ENCODE measurements at regions not wholly inside any gene's neighbourhood (a gene's known extent, or its start where the extent isn't known, plus 50 kb on each side); places are given as distances from the start of the nearest gene placed in this dataset.

GRCh38 chr11:123378096-123378495 is 52.0 kb upstream of the GRAMD1B start:
- DNase-seq (ENCODE audit: low read depth): no peak

- DNase-seq (ENCODE audit: low read depth): no peak
Observed at GRCh38 chr11:123377355-123377754, 52.7 kb upstream of the GRAMD1B start.

GRCh38 chr11:123375832-123376231 is 54.2 kb upstream of the GRAMD1B start:
- no peak for DNase-seq (ENCODE audit: low read depth)

GRCh38 chr11:123374622-123374968 is 55.5 kb upstream of the GRAMD1B start:
- DNase-seq (ENCODE audit: low read depth): no peak

GRCh38 chr11:123373754-123374621 is 56.1 kb upstream of the GRAMD1B start:
- DNase-seq (ENCODE audit: low read depth): no peak

GRCh38 chr11:123371506-123372297 is 58.4 kb upstream of the GRAMD1B start:
- no peak for DNase-seq (ENCODE audit: low read depth)

GRCh38 chr11:123366924-123367323 is 63.1 kb upstream of the GRAMD1B start:
- DNase-seq (ENCODE audit: low read depth): no peak

GRCh38 chr11:123365955-123366354 is 64.1 kb upstream of the GRAMD1B start:
- no peak for DNase-seq (ENCODE audit: low read depth)

- no peak for DNase-seq (ENCODE audit: low read depth)
Observed at GRCh38 chr11:123364080-123364479, 66.0 kb upstream of the GRAMD1B start.

DNA sequence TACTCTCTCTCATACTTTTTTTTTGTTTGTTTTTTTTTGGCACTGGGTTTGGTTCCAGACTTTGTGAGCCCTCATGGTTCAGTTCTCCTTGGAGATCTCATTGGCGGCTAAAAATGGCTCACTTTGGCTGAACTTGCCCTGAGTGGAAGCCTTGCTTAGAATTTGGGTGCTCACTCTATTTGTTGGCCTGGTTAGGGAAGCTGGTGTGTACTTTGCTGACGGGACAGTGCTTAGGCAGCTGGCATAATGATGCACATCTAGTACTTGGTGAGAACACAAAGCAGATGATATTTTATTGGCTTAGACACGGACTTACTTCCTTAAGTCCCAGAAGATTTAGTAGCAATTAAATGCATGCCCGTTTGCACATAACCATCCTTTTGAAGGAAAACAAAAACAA is 66.5 kb upstream of the GRAMD1B start:
- no peak for DNase-seq (ENCODE audit: low read depth)

DNA sequence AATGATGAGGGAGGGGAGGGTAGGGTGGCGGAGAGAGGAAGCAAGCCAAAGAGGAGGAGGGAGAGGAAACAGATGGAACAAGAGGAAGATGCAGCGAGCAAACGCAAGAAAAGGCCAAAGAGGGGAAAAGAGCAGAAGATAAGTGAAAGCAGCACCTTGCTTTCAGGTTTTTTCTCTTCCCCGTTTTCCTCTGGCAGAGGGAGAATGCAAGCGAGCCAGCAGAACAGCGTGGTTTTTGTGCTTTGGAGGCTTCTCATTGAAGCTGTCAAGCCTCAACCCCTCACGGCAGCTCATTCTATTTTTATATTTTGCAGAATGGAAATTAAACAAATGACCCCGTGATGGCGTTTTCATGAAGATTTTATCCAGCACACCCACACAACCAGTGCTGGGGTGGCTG is 67.1 kb upstream of the GRAMD1B start:
- no peak for DNase-seq (ENCODE audit: low read depth)

GRCh38 chr11:123362186-123362585 is 67.9 kb upstream of the GRAMD1B start:
- DNase-seq (ENCODE audit: low read depth): no peak

- no peak for DNase-seq (ENCODE audit: low read depth)
Observed at GRCh38 chr11:123361110-123361509, 69.0 kb upstream of the GRAMD1B start.

- no peak for DNase-seq (ENCODE audit: low read depth)
Observed at GRCh38 chr11:123360267-123360936, 69.7 kb upstream of the GRAMD1B start.

DNA sequence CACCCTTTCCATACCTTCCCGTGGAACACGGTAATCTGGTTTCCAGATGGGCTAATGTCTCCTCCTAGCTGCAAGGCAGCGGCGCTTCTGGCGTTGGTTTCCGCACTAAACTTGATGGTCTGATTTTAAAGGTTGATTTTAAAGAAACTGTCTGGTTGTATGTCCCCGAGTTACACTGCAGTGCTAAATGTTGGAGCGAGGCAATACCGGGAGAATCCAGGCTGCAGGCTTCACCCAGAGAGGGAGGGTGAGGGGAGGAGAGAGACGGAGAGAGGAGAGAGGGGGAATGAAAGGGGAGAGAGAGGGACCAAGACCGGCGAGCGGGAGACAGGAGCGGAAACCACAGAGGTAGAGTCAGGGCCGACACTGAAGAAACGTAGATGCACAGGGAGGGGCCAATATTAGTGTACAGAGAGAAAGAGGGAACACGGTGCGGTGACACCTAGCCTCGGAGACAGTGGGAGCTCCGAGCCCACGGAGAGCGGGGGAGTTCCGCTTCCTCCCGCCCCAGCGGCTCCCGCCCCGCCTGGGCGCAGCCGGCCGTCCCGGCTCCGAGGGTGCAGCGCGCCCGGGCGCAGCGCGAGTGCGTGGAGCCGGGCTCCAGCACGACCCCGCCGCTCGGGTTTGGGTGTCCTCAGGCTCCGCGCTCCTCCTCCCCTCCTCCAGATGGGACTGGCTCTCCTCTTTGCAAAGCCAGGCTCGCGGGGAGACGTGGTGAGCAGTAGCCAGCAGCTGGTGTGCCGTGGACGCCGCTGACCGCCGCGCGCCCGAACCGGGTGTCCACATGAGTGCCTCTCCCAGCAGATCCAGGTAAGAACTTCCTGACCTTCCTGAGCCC is 71.9 kb upstream of the GRAMD1B start:
- no peak for DNase-seq (ENCODE audit: low read depth)

DNA sequence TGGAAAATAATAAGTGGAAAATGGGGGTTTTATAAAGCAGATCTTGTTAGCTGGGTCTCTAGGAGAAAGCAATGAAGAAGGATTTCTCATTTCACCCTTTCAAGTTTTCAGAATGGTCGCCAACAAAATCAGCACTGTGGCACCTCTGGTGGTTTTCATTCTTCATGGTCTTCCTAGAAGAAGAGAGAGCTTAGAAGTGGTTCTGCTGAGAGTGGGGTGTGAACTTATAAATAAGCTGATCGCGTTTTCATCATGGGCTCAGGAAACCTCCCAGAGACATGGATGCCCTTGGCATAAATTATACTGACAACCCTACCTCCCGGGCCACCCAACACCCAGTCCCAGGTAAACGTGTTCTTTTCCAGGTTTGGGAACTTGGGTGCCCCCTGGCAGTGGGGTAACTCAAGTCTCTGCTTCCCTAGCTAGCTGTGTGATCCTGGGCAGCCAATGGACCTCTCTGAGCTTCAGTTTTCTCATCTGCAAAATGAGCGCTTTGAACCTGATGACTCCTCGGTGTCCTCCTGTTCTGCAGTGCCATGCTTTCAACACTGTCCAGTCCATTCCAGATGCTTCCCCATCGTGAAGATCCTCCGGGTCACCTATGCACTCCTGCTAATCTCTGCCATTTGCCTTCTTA is 72.6 kb upstream of the GRAMD1B start:
- no peak for DNase-seq (ENCODE audit: low read depth)

DNA sequence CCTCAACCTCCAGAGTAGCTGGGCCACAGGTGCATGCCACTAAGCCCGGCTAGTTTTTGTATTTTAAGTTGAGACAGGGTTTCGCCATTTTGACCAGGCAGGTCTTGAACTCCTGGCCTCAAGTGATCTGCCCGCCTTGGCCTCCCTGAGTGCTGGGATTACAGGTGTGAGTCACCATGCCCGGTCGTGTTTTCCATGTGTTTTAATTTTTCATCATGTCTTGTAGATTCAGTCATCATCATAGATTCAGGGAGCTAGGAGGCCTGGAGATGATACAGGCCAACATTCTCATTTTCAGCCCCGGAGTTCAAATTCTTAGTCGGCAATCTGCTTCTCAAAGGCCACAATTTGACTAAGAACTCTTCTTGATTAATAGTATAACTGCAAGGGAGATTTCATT is 73.5 kb upstream of the GRAMD1B start:
- no peak for DNase-seq (ENCODE audit: low read depth)

DNA sequence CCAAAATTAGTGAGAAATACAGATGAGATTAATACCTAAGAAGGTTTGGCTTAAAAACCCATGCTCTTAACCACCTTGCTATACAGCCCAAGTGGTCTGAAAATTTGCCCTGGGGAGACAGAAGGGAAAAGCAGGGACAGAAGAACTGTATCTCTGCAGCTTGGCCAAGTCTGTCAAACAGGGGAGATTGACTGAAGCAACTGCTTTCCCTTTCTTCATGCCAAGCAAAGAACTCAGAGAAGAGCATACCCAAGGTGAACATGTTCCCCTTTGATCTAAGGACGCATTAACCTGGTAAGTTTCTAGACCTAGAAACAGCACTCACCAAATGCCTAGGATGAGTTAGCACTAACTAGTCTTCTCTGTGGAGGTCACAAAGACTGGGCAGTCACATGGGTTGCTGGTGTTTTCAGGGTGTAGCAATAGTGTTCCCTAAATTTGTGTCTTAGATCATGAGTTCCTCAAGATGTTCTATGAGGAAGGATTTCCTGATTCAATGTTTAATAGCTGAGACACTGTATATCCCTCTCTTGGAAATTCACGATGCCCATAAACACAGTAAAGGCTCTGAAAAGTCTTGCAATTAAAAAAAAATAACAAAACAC is 75.6 kb upstream of the GRAMD1B start:
- DNase-seq (ENCODE audit: low read depth): no peak

DNA sequence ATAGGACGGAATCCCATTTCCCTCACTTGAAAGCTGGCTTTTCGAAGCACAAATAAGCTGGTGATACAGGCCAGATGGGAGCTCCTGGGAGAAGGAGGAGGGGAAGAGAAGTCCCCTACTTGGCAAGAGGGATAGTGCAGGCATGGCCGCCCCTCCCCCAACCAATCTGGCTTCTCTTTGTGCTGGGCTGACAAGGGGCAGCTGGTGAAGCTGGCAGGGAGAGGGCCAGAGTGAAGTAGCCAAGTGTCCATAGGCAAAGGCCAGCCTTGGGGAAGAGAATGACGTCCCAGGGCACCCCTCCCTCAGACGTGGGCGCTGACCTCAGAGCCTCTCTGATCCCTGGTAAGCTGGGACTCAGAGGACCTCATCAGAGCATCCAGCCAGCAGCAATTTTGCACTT is 78.7 kb upstream of the GRAMD1B start:
- no peak for DNase-seq (ENCODE audit: low read depth)

DNA sequence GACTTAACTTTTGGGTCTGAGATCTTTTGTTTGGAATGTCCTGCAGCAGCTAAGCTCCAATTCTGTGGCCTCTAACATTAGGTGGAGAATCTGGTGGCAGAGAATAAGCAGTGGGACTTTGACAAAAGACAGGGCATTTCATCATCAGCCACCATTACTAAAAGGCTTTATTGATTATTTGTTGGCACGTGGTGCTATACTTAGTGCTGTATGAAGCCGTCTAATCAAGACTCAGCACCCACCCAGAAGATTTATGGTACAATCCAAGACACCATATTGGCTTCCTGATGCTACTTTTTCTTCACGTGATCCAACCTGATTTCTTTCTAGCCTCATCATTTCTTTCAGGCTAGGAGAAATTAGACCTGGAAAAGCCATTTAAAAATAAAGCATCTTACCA is 80.7 kb upstream of the GRAMD1B start:
- no peak for DNase-seq (ENCODE audit: low read depth)

- no peak for DNase-seq (ENCODE audit: low read depth)
Observed at GRCh38 chr11:123344790-123345357, 85.2 kb upstream of the GRAMD1B start.

Data from CMK (cell line).